Liver (tissue), 8 donors: ENCODE measurements at regions not wholly inside any gene's neighbourhood (a gene's known extent, or its start where the extent isn't known, plus 50 kb on each side); places are given as distances from the start of the nearest gene placed in this dataset.

Source experiments
- DNase-seq: peaks from one replicate; pipeline ENCODE4 v3.0.0-alpha.2; 2017; ENCODE audit warnings: low spot score
- H3K27ac ChIP-seq, 2 donors: one replicate each; pipeline ENCODE4 v1.7.0; 2013; ENCODE audit warnings: inconsistent platforms in 2 of 2, low read length in 2 of 2, control low read depth in 1 of 2, low read depth in 1 of 2, mild to moderate bottlenecking in 1 of 2
- H3K27me3 ChIP-seq, 4 donors: one replicate each; pipeline versions ENCODE4 v1.6.1 to v1.7.0; 2013; ENCODE audit warnings: low read length in 3 of 4, inconsistent platforms in 1 of 4, mild to moderate bottlenecking in 1 of 4, moderate library complexity in 1 of 4; ENCODE audit not compliant: control insufficient read depth in 4 of 4, insufficient read depth in 4 of 4
- H3K36me3 ChIP-seq, 4 donors: one replicate each; pipeline versions ENCODE4 v1.6.1 to v1.7.0; 2013; ENCODE audit warnings: low read length in 3 of 4, mild to moderate bottlenecking in 3 of 4, low read depth in 1 of 4, moderate library complexity in 1 of 4; ENCODE audit not compliant: control insufficient read depth in 4 of 4, insufficient read depth in 3 of 4
- H3K4me1 ChIP-seq, 4 donors: one replicate each; pipeline versions ENCODE4 v1.6.1 to v1.7.0; 2013; ENCODE audit warnings: low read length in 3 of 4, mild to moderate bottlenecking in 3 of 4, moderate library complexity in 1 of 4; ENCODE audit not compliant: control insufficient read depth in 4 of 4, insufficient read depth in 4 of 4
- H3K4me3 ChIP-seq, 3 donors: one replicate each; pipeline versions ENCODE4 v1.6.1 to v1.7.0; 2013; ENCODE audit warnings: low read length in 3 of 3, control low read depth in 1 of 3, low read depth in 1 of 3, mild to moderate bottlenecking in 1 of 3
- H3K9ac ChIP-seq, 2 donors: one replicate each; pipeline ENCODE4 v1.7.0; 2013; ENCODE audit warnings: low read length in 2 of 2, mild to moderate bottlenecking in 2 of 2, moderate library complexity in 2 of 2, control low read depth in 1 of 2, low read depth in 1 of 2
- H3K9me3 ChIP-seq, 4 donors: one replicate each; pipeline versions ENCODE4 v1.6.1 to v1.7.0; 2013; ENCODE audit warnings: low read length in 3 of 4; ENCODE audit not compliant: control insufficient read depth in 4 of 4
- EGR1 ChIP-seq, 2 donors: IDR thresholded peaks; 2 replicates each; pipeline ENCODE4 v1.6.1; 2016 to 2018; ENCODE audit warnings: antibody characterized with exemption in 2 of 2, low read depth in 2 of 2
- FOXA1 ChIP-seq: IDR thresholded peaks from 2 replicates; pipeline ENCODE4 v1.6.1; 2016; ENCODE audit warnings: antibody characterized with exemption
- FOXA2 ChIP-seq: IDR thresholded peaks from 2 replicates; pipeline ENCODE4 v1.6.1; 2016; ENCODE audit warnings: antibody characterized with exemption
- GABPA ChIP-seq, 2 donors: IDR thresholded peaks in 1 of 2; conservative IDR thresholded peaks in 1 of 2; 2 replicates each; pipeline ENCODE4 v1.6.1; 2016; ENCODE audit warnings: antibody characterized with exemption in 2 of 2, mild to moderate bottlenecking in 1 of 2, moderate library complexity in 1 of 2
- HNF4A ChIP-seq, 2 donors: conservative IDR thresholded peaks; 2 replicates each; pipeline ENCODE4 v1.6.1; 2016; ENCODE audit warnings: antibody characterized with exemption in 2 of 2, mild to moderate bottlenecking in 2 of 2
- HNF4G ChIP-seq: IDR thresholded peaks from 2 replicates; pipeline ENCODE4 v1.6.1; 2016; ENCODE audit warnings: antibody characterized with exemption
- JUND ChIP-seq, 2 donors: IDR thresholded peaks; 2 replicates each; pipeline ENCODE4 v1.6.1; 2016; ENCODE audit warnings: antibody characterized with exemption in 2 of 2
- NR2F2 ChIP-seq: IDR thresholded peaks from 2 replicates; pipeline ENCODE4 v1.6.1; 2016; ENCODE audit warnings: antibody characterized with exemption
- RAD21 ChIP-seq, 2 donors: IDR thresholded peaks; 2 replicates each; pipeline ENCODE4 v1.6.1; 2016; ENCODE audit warnings: antibody characterized with exemption in 2 of 2, mild to moderate bottlenecking in 2 of 2
- RXRA ChIP-seq, 2 donors: IDR thresholded peaks; 2 replicates each; pipeline ENCODE4 v1.6.1; 2017 to 2018; ENCODE audit warnings: antibody characterized with exemption in 2 of 2, mild to moderate bottlenecking in 1 of 2
- SP1 ChIP-seq: IDR thresholded peaks from 2 replicates; pipeline ENCODE4 v1.6.1; 2018; ENCODE audit warnings: antibody characterized with exemption, mild to moderate bottlenecking
- TAF1 ChIP-seq: conservative IDR thresholded peaks from 2 replicates; pipeline ENCODE4 v1.6.1; 2016; ENCODE audit warnings: antibody characterized with exemption, mild to moderate bottlenecking
- YY1 ChIP-seq: IDR thresholded peaks from 2 replicates; pipeline ENCODE4 v1.6.1; 2016; ENCODE audit warnings: antibody characterized with exemption, mild to moderate bottlenecking
- WGBS: extraction: QIAGEN DNeasy Blood & Tissue Kit; methylation state at CpG from one replicate; pipeline ENCODE4 v1.1.7; 2013; 5-methylcytosine and 5-hydroxymethylcytosine counted together
- TF ChIP-seq, protein P1 (sequence below): IDR thresholded peaks from 2 replicates; pipeline ENCODE4 v1.6.1; 2016; ENCODE audit warnings: antibody characterized with exemption
- TF ChIP-seq, protein P2 (sequence below): fragments of 150-350 bp; IDR thresholded peaks from 2 replicates; pipeline ENCODE4 v1.5.1; 2017; ENCODE audit warnings: improper control_type of control experiment, low read depth, low read length; ENCODE audit not compliant: missing input control
- TF ChIP-seq, protein P3 (sequence below): IDR thresholded peaks from 2 replicates; pipeline ENCODE4 v1.6.1; 2016; ENCODE audit warnings: antibody characterized with exemption
- TF ChIP-seq, protein P4 (sequence below): IDR thresholded peaks from 2 replicates; pipeline ENCODE4 v1.6.1; 2016; ENCODE audit warnings: antibody characterized with exemption, mild to moderate bottlenecking
- TF ChIP-seq, protein P5 (sequence below): IDR thresholded peaks from 2 replicates; pipeline ENCODE4 v1.6.1; 2016; ENCODE audit warnings: antibody characterized with exemption
- donor health status: healthy.
- donor health status: healthy.
- donor health status: healthy.
- donor health status: healthy.
- donor health status: healthy.

DNA sequence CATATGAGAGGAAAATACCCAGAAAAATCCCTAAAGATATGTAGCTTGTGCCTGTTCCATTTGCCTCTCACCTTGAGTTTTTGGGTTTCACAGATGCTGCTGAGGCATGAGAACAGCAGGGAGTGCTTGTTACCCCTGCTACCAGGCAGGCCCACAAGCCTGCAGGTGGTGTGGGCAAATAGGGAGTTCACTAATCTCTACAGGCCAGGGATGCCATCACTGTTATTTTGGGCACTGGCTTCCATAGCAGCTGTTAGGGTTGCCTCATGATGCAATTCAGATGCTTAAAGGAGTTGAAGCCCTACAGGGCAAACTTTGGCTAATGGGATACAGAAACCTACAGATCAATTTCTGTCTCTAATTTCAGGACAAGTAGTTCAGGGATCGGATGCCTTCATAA is 873.5 kb downstream of the OTOL1 start:
- no peaks in the 10 kb centered on the region for H3K27me3 ChIP-seq
- WGBS = 86% methylated on average over 1 of the region's 1 CpG
- H3K4me3 ChIP-seq = no peak overlapping the region
- no peaks in the 10 kb centered on the region for H3K9me3 ChIP-seq
- no peak overlapping the region for H3K27ac ChIP-seq
- no peaks in the 10 kb centered on the region for H3K4me1 ChIP-seq
- H3K36me3 ChIP-seq = no peaks in the 10 kb centered on the region
- no peak overlapping the region for H3K9ac ChIP-seq
- DNase-seq = no peak
- TF ChIP-seq JUND (IDR thresholded peaks at IDR 0.05) (no peak), YY1 (no peak), HNF4G (no peak), RXRA (IDR thresholded peaks at IDR 0.05) (no peak), FOXA1 (no peak), NR2F2 (no peak), EGR1 (IDR thresholded peaks at IDR 0.05; ENCODE audit: low read depth in 2 of 2) (no peak), TAF1 (no peak), FOXA2 (no peak), GABPA (IDR thresholded peaks at IDR 0.05 in 1 of 2, conservative IDR thresholded peaks at IDR 0.05 in 1 of 2) (no peak), HNF4A (conservative IDR thresholded peaks at IDR 0.05) (no peak), RAD21 (IDR thresholded peaks at IDR 0.05) (no peak), SP1 (no peak)
- TF ChIP-seq, protein P1, sequence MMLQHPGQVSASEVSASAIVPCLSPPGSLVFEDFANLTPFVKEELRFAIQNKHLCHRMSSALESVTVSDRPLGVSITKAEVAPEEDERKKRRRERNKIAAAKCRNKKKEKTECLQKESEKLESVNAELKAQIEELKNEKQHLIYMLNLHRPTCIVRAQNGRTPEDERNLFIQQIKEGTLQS = no peak
- TF ChIP-seq, protein P2, sequence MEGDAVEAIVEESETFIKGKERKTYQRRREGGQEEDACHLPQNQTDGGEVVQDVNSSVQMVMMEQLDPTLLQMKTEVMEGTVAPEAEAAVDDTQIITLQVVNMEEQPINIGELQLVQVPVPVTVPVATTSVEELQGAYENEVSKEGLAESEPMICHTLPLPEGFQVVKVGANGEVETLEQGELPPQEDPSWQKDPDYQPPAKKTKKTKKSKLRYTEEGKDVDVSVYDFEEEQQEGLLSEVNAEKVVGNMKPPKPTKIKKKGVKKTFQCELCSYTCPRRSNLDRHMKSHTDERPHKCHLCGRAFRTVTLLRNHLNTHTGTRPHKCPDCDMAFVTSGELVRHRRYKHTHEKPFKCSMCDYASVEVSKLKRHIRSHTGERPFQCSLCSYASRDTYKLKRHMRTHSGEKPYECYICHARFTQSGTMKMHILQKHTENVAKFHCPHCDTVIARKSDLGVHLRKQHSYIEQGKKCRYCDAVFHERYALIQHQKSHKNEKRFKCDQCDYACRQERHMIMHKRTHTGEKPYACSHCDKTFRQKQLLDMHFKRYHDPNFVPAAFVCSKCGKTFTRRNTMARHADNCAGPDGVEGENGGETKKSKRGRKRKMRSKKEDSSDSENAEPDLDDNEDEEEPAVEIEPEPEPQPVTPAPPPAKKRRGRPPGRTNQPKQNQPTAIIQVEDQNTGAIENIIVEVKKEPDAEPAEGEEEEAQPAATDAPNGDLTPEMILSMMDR = no peak
- TF ChIP-seq, protein P3, sequence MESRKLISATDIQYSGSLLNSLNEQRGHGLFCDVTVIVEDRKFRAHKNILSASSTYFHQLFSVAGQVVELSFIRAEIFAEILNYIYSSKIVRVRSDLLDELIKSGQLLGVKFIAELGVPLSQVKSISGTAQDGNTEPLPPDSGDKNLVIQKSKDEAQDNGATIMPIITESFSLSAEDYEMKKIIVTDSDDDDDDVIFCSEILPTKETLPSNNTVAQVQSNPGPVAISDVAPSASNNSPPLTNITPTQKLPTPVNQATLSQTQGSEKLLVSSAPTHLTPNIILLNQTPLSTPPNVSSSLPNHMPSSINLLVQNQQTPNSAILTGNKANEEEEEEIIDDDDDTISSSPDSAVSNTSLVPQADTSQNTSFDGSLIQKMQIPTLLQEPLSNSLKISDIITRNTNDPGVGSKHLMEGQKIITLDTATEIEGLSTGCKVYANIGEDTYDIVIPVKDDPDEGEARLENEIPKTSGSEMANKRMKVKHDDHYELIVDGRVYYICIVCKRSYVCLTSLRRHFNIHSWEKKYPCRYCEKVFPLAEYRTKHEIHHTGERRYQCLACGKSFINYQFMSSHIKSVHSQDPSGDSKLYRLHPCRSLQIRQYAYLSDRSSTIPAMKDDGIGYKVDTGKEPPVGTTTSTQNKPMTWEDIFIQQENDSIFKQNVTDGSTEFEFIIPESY = no peak
- TF ChIP-seq, protein P4, sequence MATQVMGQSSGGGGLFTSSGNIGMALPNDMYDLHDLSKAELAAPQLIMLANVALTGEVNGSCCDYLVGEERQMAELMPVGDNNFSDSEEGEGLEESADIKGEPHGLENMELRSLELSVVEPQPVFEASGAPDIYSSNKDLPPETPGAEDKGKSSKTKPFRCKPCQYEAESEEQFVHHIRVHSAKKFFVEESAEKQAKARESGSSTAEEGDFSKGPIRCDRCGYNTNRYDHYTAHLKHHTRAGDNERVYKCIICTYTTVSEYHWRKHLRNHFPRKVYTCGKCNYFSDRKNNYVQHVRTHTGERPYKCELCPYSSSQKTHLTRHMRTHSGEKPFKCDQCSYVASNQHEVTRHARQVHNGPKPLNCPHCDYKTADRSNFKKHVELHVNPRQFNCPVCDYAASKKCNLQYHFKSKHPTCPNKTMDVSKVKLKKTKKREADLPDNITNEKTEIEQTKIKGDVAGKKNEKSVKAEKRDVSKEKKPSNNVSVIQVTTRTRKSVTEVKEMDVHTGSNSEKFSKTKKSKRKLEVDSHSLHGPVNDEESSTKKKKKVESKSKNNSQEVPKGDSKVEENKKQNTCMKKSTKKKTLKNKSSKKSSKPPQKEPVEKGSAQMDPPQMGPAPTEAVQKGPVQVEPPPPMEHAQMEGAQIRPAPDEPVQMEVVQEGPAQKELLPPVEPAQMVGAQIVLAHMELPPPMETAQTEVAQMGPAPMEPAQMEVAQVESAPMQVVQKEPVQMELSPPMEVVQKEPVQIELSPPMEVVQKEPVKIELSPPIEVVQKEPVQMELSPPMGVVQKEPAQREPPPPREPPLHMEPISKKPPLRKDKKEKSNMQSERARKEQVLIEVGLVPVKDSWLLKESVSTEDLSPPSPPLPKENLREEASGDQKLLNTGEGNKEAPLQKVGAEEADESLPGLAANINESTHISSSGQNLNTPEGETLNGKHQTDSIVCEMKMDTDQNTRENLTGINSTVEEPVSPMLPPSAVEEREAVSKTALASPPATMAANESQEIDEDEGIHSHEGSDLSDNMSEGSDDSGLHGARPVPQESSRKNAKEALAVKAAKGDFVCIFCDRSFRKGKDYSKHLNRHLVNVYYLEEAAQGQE = no peak
- TF ChIP-seq, protein P5, sequence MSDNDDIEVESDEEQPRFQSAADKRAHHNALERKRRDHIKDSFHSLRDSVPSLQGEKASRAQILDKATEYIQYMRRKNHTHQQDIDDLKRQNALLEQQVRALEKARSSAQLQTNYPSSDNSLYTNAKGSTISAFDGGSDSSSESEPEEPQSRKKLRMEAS = no peak
